ACC112 (cell line): ENCODE measurements at regions not wholly inside any gene's neighbourhood (a gene's known extent, or its start where the extent isn't known, plus 50 kb on each side); places are given as distances from the start of the nearest gene placed in this dataset.
"Not testable (repeated sequence)": the region's sequence is repeated elsewhere in the genome, so short reads cannot be mapped to it uniquely, and the experiment has no call there.

ENCODE experiments used
- H2AFZ ChIP-seq: fragments of 200-600 bp; sonication (generic); one replicate; pipeline ENCODE4 v1.6.0; 2017; ENCODE audit warnings: antibody characterized with exemption, low read length; ENCODE audit not compliant: unreplicated experiment
- H3K27ac ChIP-seq: fragments of 200-600 bp; sonication (generic); 2 replicates; pipeline ENCODE4 v1.5.1; 2014; ENCODE audit warnings: low read depth, mild to moderate bottlenecking, antibody characterized with exemption, low read length, moderate library complexity
- H3K27me3 ChIP-seq: fragments of 200-600 bp; sonication (generic); 2 replicates; pipeline ENCODE4 v1.6.1; 2014; ENCODE audit warnings: mild to moderate bottlenecking, antibody characterized with exemption, low read length, moderate library complexity, mixed read lengths; ENCODE audit not compliant: insufficient read depth
- H3K36me3 ChIP-seq: fragments of 200-600 bp; sonication (generic); 2 replicates; pipeline ENCODE4 v1.6.1; 2016; ENCODE audit warnings: mild to moderate bottlenecking, antibody characterized with exemption, low read length, moderate library complexity, mixed read lengths; ENCODE audit not compliant: insufficient read depth
- H3K4me1 ChIP-seq: fragments of 200-600 bp; sonication (generic); one replicate; pipeline ENCODE4 v1.6.1; 2016; ENCODE audit warnings: low read length, mixed read lengths; ENCODE audit not compliant: insufficient read depth, unreplicated experiment, control insufficient read depth
- H3K4me3 ChIP-seq: fragments of 200-600 bp; sonication (generic); 2 replicates; pipeline ENCODE4 v1.5.1; 2014; ENCODE audit warnings: mild to moderate bottlenecking, low read depth, low read length
- H3K79me2 ChIP-seq: fragments of 200-600 bp; sonication (generic); one replicate; pipeline ENCODE4 v1.6.0; 2016; ENCODE audit warnings: low read length; ENCODE audit not compliant: control insufficient read depth, unreplicated experiment, insufficient read depth

DNA sequence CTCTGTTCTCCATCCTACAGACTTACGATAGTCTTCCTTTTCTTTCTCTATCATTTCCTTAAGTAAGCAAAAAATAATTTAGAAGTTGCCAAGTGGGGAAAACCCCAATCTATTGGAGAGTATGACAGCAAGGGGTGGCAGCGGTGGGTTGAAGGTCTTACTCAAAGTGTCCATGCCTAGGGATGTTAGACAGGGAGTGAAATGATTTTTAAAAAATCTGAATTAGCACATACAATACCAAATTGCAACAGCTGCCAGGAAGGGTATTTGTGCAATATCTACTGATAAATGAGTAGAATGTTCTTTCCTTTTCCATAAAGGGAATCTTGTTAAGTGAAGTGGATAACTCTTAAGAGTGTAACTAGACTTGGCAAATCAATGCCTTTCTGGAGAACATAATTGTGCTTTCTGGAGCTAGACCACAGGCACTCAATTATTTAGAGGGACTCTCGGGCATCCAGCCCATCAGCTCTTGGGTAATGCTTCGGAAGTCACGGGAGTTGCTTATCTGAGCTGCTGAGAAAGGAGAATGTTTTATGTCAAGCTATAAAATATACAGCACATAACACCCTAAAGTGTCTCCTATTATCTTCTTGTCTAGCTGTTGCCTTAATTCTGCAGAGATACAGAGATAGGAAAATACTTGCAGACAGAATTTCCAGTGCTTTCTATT, 151.5 kb downstream of the KCNJ2 start:
- Histone ChIP-seq H3K79me2 (no peaks in the 10 kb centered on the region), H3K36me3 (no peaks in the 10 kb centered on the region), H3K27ac (no peak overlapping the region)

DNA sequence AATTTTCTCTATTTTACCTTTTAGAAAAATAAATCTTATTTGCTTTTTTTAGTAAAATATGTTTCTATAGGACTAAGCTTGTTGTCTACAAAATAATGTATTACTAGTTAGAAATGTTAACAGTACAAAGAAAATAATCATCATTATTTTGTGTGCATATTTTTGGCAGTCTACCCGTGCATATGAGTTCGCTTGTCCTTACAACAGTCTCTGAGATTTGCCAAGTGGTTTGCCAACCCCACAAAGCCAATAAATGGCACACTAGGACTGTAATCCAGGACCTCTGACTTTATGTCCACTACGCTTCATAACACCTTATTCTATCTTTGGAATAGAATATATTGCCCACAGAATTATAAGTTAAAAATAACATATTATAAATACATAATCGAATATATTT, 152.0 kb downstream of the KCNJ2 start:
- Histone ChIP-seq H3K27ac (no peak overlapping the region), H3K4me1 (no peaks in the 10 kb centered on the region), H3K4me3 (no peak overlapping the region), H2AFZ (no peak overlapping the region), H3K79me2 (no peaks in the 10 kb centered on the region), H3K36me3 (no peaks in the 10 kb centered on the region), H3K27me3 (no peaks in the 10 kb centered on the region)

More for the DNA sequence above, 151.5 kb downstream of the KCNJ2 start:
- H2AFZ ChIP-seq = no peak overlapping the region
- H3K4me3 ChIP-seq = peak overlapping the region; percentile 15; the same call in 1 of the 2 replicates
- no peaks in the 10 kb centered on the region for H3K27me3 ChIP-seq
- H3K4me1 ChIP-seq = no peaks in the 10 kb centered on the region

DNA sequence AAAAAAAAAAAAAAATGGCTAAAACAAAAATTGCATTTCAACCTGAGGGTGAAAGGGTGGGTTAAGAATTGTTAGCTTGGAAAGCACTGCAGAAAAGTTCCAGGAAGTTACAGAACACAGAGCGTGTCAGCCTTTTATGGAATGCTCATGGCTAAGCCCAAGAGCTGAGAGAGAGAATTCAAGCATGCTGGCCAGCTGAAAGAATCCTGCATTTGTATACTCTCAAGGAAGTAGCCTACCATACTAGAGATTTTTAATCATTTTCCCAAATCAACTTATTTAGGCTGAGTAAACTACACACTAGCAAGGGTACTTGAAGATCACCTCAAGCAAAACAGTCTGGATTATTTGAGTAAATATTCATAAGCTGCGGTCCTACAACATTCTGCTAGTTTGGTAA, 153.9 kb downstream of the KCNJ2 start:
- no peaks in the 10 kb centered on the region for H3K79me2 ChIP-seq
- H3K4me1 ChIP-seq = no peaks in the 10 kb centered on the region
- no peaks in the 10 kb centered on the region for H3K27me3 ChIP-seq
- no peak overlapping the region for H2AFZ ChIP-seq
- H3K4me3 ChIP-seq = no peak overlapping the region
- H3K27ac ChIP-seq = no peak overlapping the region
- no peaks in the 10 kb centered on the region for H3K36me3 ChIP-seq

DNA sequence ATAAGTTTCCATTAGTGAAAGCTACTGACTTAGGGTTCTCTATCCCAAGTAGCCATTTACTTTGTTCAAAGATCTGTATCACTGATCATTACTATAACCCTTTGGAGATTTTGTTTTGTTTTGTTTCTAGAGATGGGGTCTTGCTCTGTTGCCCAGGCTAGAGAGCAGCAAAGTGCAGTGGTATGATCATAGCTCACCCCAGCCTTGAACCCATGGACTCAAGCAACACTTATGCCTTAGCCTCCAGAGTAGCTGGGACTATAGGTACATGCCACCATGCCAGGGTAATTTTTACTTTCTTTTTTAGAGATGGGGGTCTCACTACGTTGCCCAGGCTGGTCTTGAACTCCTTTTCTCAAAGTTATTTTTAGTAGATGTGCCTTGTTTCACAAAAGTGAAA, 154.7 kb downstream of the KCNJ2 start:
- Histone ChIP-seq H3K4me3 (no peak overlapping the region), H3K79me2 (no peaks in the 10 kb centered on the region), H2AFZ (no peak overlapping the region), H3K36me3 (no peaks in the 10 kb centered on the region), H3K27me3 (no peaks in the 10 kb centered on the region), H3K27ac (no peak overlapping the region), H3K4me1 (no peaks in the 10 kb centered on the region)

DNA sequence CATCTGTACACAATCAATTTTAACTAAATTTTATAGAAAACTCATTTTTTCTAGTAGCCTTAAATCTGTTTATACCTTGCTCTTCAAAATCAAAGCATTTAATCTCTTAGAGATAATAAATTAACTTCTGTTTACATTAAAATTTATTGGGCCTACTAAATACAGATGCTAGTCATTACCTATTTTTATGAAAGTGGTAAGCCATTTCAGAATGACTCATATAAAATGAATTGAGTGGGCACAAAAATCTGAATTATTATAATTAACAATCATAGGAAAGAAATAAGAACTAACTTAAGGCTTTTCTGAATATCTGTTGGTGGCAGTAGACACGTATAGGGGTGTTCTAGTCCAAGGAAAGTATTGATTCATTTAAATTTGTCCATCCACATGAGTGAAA, 157.9 kb downstream of the KCNJ2 start:
- H2AFZ ChIP-seq = no peak overlapping the region
- no peaks in the 10 kb centered on the region for H3K4me1 ChIP-seq
- no peak overlapping the region for H3K4me3 ChIP-seq
- H3K36me3 ChIP-seq = no peaks in the 10 kb centered on the region
- H3K27me3 ChIP-seq = no peaks in the 10 kb centered on the region
- H3K27ac ChIP-seq = no peak overlapping the region
- no peaks in the 10 kb centered on the region for H3K79me2 ChIP-seq

DNA sequence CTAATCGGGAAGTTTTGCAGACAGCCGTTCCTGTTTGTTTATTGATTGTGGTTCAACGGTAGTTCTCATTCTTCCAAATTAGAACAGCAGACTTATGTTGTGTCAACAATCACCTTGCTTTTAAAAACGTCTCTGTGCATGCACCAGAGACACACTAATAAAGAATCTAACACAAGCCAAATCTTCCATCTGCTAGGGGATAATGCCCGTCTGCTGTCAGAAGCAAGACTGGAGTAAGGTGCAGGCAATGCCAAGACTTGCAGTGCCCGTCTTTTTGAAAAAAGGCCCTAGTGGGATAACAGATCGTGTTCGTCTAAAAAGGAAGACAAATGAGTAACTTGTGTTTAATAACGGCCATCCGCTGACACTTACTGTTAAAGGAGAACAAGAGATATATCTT, 158.4 kb downstream of the KCNJ2 start:
- no peaks in the 10 kb centered on the region for H3K79me2 ChIP-seq
- H3K27me3 ChIP-seq = no peaks in the 10 kb centered on the region
- no peak overlapping the region for H3K4me3 ChIP-seq
- H3K36me3 ChIP-seq = no peaks in the 10 kb centered on the region
- no peaks in the 10 kb centered on the region for H3K4me1 ChIP-seq
- no peak overlapping the region for H3K27ac ChIP-seq
- H2AFZ ChIP-seq = no peak overlapping the region

DNA sequence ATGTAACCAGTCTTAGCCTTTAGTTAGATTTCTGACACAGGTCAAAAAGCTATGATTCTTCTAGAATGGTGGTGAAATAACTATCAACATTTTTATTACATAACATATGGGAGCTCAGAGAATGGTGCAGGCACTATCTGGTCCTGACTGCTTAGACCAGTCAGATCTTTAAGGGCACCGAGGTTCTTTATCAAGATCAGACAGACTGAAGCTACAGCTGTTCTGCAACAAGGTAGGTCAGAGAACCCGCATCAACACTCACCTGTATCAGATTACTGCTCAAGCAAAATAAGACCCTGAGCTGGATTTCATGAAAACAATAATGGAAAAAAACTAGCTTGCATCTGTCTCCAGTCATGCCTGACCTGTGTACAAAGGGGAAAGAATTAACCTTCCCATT, 160.4 kb downstream of the KCNJ2 start:
- Histone ChIP-seq H3K4me1 (no peaks in the 10 kb centered on the region), H2AFZ (no peak overlapping the region), H3K79me2 (no peaks in the 10 kb centered on the region), H3K27me3 (no peaks in the 10 kb centered on the region), H3K36me3 (no peaks in the 10 kb centered on the region), H3K27ac (no peak overlapping the region), H3K4me3 (no peak overlapping the region)

DNA sequence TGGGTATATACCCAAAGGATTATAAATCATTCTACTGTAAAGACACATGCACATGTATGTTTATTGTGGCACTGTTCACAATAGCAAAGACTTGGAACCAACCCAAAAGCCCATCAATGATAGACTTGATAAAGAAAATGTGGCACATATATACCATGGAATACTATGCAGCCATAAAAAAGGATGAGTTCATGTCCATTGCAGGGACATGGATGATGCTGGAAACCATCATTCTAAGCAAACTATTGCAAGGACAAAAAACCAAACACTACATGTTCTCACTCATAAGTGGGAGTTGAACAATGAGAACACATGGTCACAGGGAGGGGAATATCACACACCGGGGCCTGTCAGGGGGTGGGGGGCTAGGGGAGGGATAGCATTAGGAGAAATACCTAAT, 161.7 kb downstream of the KCNJ2 start:
- not testable (repeated sequence) for H3K79me2 ChIP-seq, H3K27me3 ChIP-seq, H2AFZ ChIP-seq, H3K27ac ChIP-seq, H3K4me1 ChIP-seq, H3K36me3 ChIP-seq, H3K4me3 ChIP-seq

DNA sequence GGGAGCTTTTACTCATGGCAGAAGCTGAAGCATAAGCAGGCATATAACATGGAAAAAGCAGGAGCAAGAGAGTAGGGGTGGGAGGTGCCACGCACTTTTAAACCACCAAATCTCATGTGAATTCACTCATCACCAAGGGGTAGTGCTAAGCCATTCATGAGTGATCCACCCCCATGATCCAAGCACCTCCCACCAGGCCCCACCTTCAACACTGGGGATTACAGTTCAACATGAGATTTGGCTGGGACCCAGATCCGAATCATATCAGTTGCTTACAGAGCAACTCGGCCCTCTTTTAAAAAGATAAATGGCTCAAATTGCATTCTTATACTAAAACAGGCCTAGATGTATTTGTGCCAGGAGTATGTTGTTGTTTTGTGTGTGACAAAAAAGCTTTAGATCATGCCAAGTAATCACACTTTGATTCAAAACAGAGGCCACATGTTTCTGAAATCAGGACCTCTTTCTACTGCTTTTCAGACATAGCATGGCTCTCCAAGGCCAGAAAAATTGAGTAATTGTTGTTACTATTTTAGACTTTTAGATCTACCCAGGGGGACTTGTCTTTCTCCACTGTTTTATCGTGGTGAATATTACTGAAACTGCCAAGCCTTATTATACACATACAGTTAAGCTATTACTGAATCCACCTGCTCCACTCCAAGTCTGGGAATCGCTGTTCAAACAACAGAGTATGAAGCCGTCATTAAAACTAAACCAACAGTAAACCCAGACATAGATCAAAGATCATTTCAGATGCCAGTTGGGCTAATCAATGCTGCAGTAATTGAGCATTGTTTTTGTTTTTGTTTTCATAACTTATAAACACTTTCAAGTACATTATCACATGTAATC, 163.3 kb downstream of the KCNJ2 start:
- Histone ChIP-seq H3K27me3 (no peaks in the 10 kb centered on the region), H3K4me3 (no peak overlapping the region), H3K4me1 (no peaks in the 10 kb centered on the region), H2AFZ (no peak overlapping the region), H3K36me3 (no peaks in the 10 kb centered on the region), H3K79me2 (no peaks in the 10 kb centered on the region), H3K27ac (no peak overlapping the region)

DNA sequence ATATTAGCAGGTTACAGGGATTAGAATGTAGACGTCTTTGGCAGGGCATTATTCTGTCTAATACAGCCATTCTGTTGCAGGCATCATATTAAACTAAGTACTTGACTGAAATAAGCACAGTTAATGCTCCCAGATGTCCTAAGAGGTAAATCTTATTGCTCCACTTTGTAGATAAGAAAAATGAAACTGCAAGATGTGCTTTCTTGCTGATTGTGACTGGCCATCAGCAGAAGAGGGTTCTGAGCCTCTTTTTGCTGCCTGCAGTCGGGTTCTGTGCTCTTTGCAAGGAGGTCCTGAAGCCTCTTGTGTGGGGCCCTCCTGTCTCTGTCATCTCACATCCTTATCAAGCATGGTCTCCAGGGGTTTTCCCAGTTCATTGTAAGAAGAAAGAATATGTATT, 167.1 kb downstream of the KCNJ2 start:
- Histone ChIP-seq H3K4me1 (no peaks in the 10 kb centered on the region), H2AFZ (no peak overlapping the region), H3K27me3 (no peaks in the 10 kb centered on the region), H3K27ac (no peak overlapping the region), H3K79me2 (no peaks in the 10 kb centered on the region), H3K36me3 (no peaks in the 10 kb centered on the region), H3K4me3 (no peak overlapping the region)

DNA sequence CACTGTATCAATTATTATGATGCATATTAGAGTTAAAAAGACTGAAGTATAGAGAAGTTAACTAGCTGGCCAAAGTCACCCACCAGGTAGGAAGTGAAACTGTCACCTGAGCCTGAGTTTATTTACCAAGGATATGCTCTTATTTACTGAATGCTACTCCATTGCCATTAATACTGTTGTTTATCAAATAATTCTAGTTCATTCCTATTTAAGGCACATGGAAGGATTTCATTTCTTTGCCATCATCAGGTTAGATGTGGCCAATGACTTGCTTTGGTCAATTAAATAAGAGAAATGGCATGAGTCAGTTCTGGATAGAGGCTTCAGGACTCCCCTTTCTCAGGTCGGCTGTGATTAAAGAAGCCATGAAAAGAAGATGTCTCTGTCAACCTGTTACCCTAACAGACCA, 169.6 kb downstream of the KCNJ2 start:
- Histone ChIP-seq H3K4me3 (no peak overlapping the region), H3K36me3 (no peaks in the 10 kb centered on the region), H3K79me2 (no peaks in the 10 kb centered on the region), H3K27me3 (no peaks in the 10 kb centered on the region), H2AFZ (no peak overlapping the region), H3K27ac (no peak overlapping the region), H3K4me1 (peaks cover 5% of the 10 kb centered on the region)
